ENCODE measurements at regions not wholly inside any gene's neighbourhood (a gene's known extent, or its start where the extent isn't known, plus 50 kb on each side); places are given as distances from the start of the nearest gene placed in this dataset.

GRCh38 chr14:89504602-89505313 is 87.7 kb upstream of the FOXN3 start:
- Histone ChIP-seq H3K27ac (ENCODE audit: extremely low read depth, low read depth, low read length) (no peak overlapping the region), H3K9me1 (ENCODE audit: control insufficient read depth, insufficient read depth, low read length) (no peaks in the 10 kb centered on the region)
- BruUV-seq (replicated peaks): no TSS peak
- no peak for TF ChIP-seq KLF13 (tag; IDR thresholded peaks at IDR 0.05; ENCODE audit: borderline replicate concordance, low read depth)
- TF ChIP-seq, protein P1, sequence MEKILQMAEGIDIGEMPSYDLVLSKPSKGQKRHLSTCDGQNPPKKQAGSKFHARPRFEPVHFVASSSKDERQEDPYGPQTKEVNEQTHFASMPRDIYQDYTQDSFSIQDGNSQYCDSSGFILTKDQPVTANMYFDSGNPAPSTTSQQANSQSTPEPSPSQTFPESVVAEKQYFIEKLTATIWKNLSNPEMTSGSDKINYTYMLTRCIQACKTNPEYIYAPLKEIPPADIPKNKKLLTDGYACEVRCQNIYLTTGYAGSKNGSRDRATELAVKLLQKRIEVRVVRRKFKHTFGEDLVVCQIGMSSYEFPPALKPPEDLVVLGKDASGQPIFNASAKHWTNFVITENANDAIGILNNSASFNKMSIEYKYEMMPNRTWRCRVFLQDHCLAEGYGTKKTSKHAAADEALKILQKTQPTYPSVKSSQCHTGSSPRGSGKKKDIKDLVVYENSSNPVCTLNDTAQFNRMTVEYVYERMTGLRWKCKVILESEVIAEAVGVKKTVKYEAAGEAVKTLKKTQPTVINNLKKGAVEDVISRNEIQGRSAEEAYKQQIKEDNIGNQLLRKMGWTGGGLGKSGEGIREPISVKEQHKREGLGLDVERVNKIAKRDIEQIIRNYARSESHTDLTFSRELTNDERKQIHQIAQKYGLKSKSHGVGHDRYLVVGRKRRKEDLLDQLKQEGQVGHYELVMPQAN (IDR thresholded peaks at IDR 0.05; ENCODE audit: borderline replicate concordance): no peak
- no peak for TF ChIP-seq EHMT2 (IDR thresholded peaks at IDR 0.05)
- TF ChIP-seq, protein P2, sequence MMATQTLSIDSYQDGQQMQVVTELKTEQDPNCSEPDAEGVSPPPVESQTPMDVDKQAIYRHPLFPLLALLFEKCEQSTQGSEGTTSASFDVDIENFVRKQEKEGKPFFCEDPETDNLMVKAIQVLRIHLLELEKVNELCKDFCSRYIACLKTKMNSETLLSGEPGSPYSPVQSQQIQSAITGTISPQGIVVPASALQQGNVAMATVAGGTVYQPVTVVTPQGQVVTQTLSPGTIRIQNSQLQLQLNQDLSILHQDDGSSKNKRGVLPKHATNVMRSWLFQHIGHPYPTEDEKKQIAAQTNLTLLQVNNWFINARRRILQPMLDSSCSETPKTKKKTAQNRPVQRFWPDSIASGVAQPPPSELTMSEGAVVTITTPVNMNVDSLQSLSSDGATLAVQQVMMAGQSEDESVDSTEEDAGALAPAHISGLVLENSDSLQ (IDR thresholded peaks at IDR 0.05): no peak
- TF ChIP-seq RFX7 (CRISPR knock-in tag; IDR thresholded peaks at IDR 0.05): no peak
- TF ChIP-seq, protein P3, sequence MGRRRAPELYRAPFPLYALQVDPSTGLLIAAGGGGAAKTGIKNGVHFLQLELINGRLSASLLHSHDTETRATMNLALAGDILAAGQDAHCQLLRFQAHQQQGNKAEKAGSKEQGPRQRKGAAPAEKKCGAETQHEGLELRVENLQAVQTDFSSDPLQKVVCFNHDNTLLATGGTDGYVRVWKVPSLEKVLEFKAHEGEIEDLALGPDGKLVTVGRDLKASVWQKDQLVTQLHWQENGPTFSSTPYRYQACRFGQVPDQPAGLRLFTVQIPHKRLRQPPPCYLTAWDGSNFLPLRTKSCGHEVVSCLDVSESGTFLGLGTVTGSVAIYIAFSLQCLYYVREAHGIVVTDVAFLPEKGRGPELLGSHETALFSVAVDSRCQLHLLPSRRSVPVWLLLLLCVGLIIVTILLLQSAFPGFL (CRISPR knock-in tag; IDR thresholded peaks at IDR 0.05): no peak
- no peak for TF ChIP-seq EWSR1 (IDR thresholded peaks at IDR 0.05; ENCODE audit: borderline replicate concordance, low read depth, partially characterized antibody)
- TF ChIP-seq HNRNPL (IDR thresholded peaks at IDR 0.05; ENCODE audit: low read depth, low read length): no peak
- TF ChIP-seq ZNF707 (CRISPR knock-in tag; conservative IDR thresholded peaks at IDR 0.05): no peak
- no peak for TF ChIP-seq TBP (optimal IDR thresholded peaks at IDR 0.05; ENCODE audit: low read depth, low read length)
- TF ChIP-seq CTCF (IDR thresholded peaks at IDR 0.05 in 2 of 3, conservative IDR thresholded peaks at IDR 0.05 in 1 of 3; ENCODE audit: insufficient read depth in 2 of 3, low read depth in 1 of 3, low read length in 3 of 3): no peak
- TF ChIP-seq MCM3 (IDR thresholded peaks at IDR 0.05): no peak
- no peak for TF ChIP-seq HMG20A (CRISPR knock-in tag; conservative IDR thresholded peaks at IDR 0.05)
- no peak for TF ChIP-seq RBM25 (IDR thresholded peaks at IDR 0.05; ENCODE audit: low read depth, low read length, severe bottlenecking)
- no peak for TF ChIP-seq GATAD2A (IDR thresholded peaks at IDR 0.05)
- no peak for TF ChIP-seq ZNF175 (CRISPR knock-in tag; IDR thresholded peaks at IDR 0.05; ENCODE audit: low read depth)
- no peak for TF ChIP-seq MIER1 (IDR thresholded peaks at IDR 0.05; ENCODE audit: low read depth)

More at GRCh38 chr14:89504602-89505313, 87.7 kb upstream of the FOXN3 start:
- intact Hi-C loops (cut with micrococcal nuclease) (no loop called here), in situ Hi-C loops (cut with MboI) (no loop called here)
- H3K36me3 ChIP-seq (ENCODE audit: control insufficient read depth, insufficient read depth, low read length): no peaks in the 10 kb centered on the region
- no peaks in the 10 kb centered on the region for H3K4me1 ChIP-seq (replicated peaks in 1 of 2; ENCODE audit: control insufficient read depth in 2 of 2, insufficient read depth in 2 of 2, low read length in 2 of 2)
- H3K79me2 ChIP-seq (ENCODE audit: control insufficient read depth, insufficient read depth, low read length): no peaks in the 10 kb centered on the region
- peaks cover 0 to 11% of the 10 kb centered on the region in 2 experiments; a peak in 2 of 5 replicates for H3K27me3 ChIP-seq (ENCODE audit: control insufficient read depth in 2 of 2, insufficient read depth in 2 of 2, low read length in 2 of 2)
- H3K4me3 ChIP-seq: no peak overlapping the region
- H3K9ac ChIP-seq (ENCODE audit: insufficient read depth in 1 of 2, low read depth in 2 of 2, low read length in 2 of 2): no peak overlapping the region
- H2AFZ ChIP-seq (ENCODE audit: low read depth, low read length): no peak overlapping the region
- WGBS (ENCODE audit: insufficient coverage, low coverage, missing lambda C conversion rate): 3% methylated on average over 4 of the region's 6 CpGs
- DNase-seq (ENCODE audit: extremely low read depth in 1 of 4, low spot score in 3 of 4): no peak
- ATAC-seq: no peak
- ChIA-PET CTCF (ENCODE audit: low intra/inter-chr PET ratio) (no interaction called here), POLR2A (interaction anchor here (0.6 to 0.7 kb wide), 2 partner anchors 99 to 1613 kb away, joined by 3 read pairs; no protein-coding TSS in a partner anchor)
- no peak overlapping the region for H3K4me2 ChIP-seq (ENCODE audit: insufficient read depth, low read length)
- no peak for FAIRE-seq
- no peaks in the 10 kb centered on the region for H4K20me1 ChIP-seq (replicated peaks; ENCODE audit: control insufficient read depth, insufficient read depth, low read length)
- H3K9me3 ChIP-seq (replicated peaks; ENCODE audit: control insufficient read depth, insufficient read depth, low read depth, low read length): no peaks in the 10 kb centered on the region
